Suprapubic skin (tissue), 3 donors: ENCODE measurements at regions not wholly inside any gene's neighbourhood (a gene's known extent, or its start where the extent isn't known, plus 50 kb on each side); places are given as distances from the start of the nearest gene placed in this dataset.
"Not testable (repeated sequence)": the region's sequence is repeated elsewhere in the genome, so short reads cannot be mapped to it uniquely, and the experiment has no call there.

Experiments
- EP300 ChIP-seq: sonication (generic); formaldehyde crosslinking; IDR thresholded peaks from one replicate; pipeline ENCODE4 v1.6.1; 2017; ENCODE audit warnings: antibody characterized with exemption
- TF ChIP-seq, protein P1 (sequence below), 2 donors: fragments of 200-600 bp in 1 of 2; fragments of 450-650 bp in 1 of 2; sonication (generic) in 1 of 2; IDR thresholded peaks; one replicate each; pipeline ENCODE4 v1.5.1; 2016 to 2019; ENCODE audit warnings: antibody characterized with exemption in 2 of 2, mild to moderate bottlenecking in 1 of 2, moderate library complexity in 1 of 2

DNA sequence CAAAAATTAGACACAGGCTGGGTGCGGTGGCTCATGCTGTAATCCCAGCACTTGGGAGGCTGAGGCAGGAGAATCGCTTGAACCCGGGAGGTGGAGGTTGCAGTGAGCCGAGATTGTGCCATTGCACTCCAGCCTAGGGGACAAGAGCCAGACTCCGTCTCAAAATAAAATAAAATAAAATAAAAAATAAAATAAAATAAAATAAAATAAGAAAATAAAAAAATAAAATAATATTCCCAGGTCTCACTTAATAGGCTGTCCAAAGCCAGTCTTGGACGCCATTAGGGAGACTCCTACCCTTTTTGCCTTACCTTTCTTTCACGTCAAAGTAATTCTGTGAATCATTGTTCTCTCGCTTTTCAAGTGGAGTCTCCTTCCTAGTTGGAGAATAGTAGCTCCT, 172.3 kb downstream of the OR2B2 start:
- TF ChIP-seq, protein P1, sequence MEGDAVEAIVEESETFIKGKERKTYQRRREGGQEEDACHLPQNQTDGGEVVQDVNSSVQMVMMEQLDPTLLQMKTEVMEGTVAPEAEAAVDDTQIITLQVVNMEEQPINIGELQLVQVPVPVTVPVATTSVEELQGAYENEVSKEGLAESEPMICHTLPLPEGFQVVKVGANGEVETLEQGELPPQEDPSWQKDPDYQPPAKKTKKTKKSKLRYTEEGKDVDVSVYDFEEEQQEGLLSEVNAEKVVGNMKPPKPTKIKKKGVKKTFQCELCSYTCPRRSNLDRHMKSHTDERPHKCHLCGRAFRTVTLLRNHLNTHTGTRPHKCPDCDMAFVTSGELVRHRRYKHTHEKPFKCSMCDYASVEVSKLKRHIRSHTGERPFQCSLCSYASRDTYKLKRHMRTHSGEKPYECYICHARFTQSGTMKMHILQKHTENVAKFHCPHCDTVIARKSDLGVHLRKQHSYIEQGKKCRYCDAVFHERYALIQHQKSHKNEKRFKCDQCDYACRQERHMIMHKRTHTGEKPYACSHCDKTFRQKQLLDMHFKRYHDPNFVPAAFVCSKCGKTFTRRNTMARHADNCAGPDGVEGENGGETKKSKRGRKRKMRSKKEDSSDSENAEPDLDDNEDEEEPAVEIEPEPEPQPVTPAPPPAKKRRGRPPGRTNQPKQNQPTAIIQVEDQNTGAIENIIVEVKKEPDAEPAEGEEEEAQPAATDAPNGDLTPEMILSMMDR (IDR thresholded peaks at IDR 0.05), result not testable (repeated sequence)
- not testable (repeated sequence) for TF ChIP-seq EP300
